ENCODE measurements at regions not wholly inside any gene's neighbourhood (a gene's known extent, or its start where the extent isn't known, plus 50 kb on each side); places are given as distances from the start of the nearest gene placed in this dataset.

GRCh38 chr10:30560326-30560725, 69.2 kb downstream of the LYZL2 start:
- TF ChIP-seq, protein P1, sequence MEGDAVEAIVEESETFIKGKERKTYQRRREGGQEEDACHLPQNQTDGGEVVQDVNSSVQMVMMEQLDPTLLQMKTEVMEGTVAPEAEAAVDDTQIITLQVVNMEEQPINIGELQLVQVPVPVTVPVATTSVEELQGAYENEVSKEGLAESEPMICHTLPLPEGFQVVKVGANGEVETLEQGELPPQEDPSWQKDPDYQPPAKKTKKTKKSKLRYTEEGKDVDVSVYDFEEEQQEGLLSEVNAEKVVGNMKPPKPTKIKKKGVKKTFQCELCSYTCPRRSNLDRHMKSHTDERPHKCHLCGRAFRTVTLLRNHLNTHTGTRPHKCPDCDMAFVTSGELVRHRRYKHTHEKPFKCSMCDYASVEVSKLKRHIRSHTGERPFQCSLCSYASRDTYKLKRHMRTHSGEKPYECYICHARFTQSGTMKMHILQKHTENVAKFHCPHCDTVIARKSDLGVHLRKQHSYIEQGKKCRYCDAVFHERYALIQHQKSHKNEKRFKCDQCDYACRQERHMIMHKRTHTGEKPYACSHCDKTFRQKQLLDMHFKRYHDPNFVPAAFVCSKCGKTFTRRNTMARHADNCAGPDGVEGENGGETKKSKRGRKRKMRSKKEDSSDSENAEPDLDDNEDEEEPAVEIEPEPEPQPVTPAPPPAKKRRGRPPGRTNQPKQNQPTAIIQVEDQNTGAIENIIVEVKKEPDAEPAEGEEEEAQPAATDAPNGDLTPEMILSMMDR (IDR thresholded peaks at IDR 0.05): no peak
- no peak for TF ChIP-seq POLR2A (IDR thresholded peaks at IDR 0.05)

Data from ovary (tissue), 3 donors.